NCI-H460 (cell line): ENCODE measurements at regions not wholly inside any gene's neighbourhood (a gene's known extent, or its start where the extent isn't known, plus 50 kb on each side); places are given as distances from the start of the nearest gene placed in this dataset.

ENCODE experiments used
- DNase-seq: peaks from one replicate; pipeline ENCODE4 v3.0.0-alpha.2; 2016; ENCODE audit warnings: low read depth; ENCODE audit errors: extremely low read depth

- DNase-seq = no peak
Measured at GRCh38 chr5:167463939-167464338, 827.5 kb upstream of the WWC1 start.

GRCh38 chr5:167466992-167467391 is 824.5 kb upstream of the WWC1 start:
- no peak for DNase-seq

- DNase-seq = no peak
Measured at GRCh38 chr5:167472566-167473108, 818.8 kb upstream of the WWC1 start.

- no peak for DNase-seq
Measured at GRCh38 chr5:167478188-167478587, 813.3 kb upstream of the WWC1 start.

GRCh38 chr5:167479779-167480178 is 811.7 kb upstream of the WWC1 start:
- DNase-seq = no peak

- DNase-seq = no peak
Measured at GRCh38 chr5:167481345-167481744, 810.1 kb upstream of the WWC1 start.

GRCh38 chr5:167482555-167482954 is 808.9 kb upstream of the WWC1 start:
- no peak for DNase-seq

- no peak for DNase-seq
Measured at GRCh38 chr5:167485061-167485774, 806.2 kb upstream of the WWC1 start.

GRCh38 chr5:167488371-167488770 is 803.1 kb upstream of the WWC1 start:
- DNase-seq = no peak

GRCh38 chr5:167489202-167489601 is 802.2 kb upstream of the WWC1 start:
- DNase-seq = no peak

- no peak for DNase-seq
Measured at GRCh38 chr5:167503926-167504720, 787.3 kb upstream of the WWC1 start.

- no peak for DNase-seq
Measured at GRCh38 chr5:167507463-167508233, 783.8 kb upstream of the WWC1 start.

- no peak for DNase-seq
Measured at GRCh38 chr5:167509076-167509475, 782.4 kb upstream of the WWC1 start.

GRCh38 chr5:167511276-167511675 is 780.2 kb upstream of the WWC1 start:
- no peak for DNase-seq

GRCh38 chr5:167512111-167512510 is 779.3 kb upstream of the WWC1 start:
- no peak for DNase-seq

GRCh38 chr5:167513381-167513780 is 778.1 kb upstream of the WWC1 start:
- DNase-seq = no peak

- no peak for DNase-seq
Measured at GRCh38 chr5:167514461-167514860, 777.0 kb upstream of the WWC1 start.

- DNase-seq = no peak
Measured at GRCh38 chr5:167525004-167525403, 766.4 kb upstream of the WWC1 start.

GRCh38 chr5:167528651-167529050 is 762.8 kb upstream of the WWC1 start:
- no peak for DNase-seq

GRCh38 chr5:167530548-167530947 is 760.9 kb upstream of the WWC1 start:
- DNase-seq = no peak
